Loucy (cell line): ENCODE measurements at regions not wholly inside any gene's neighbourhood (a gene's known extent, or its start where the extent isn't known, plus 50 kb on each side); places are given as distances from the start of the nearest gene placed in this dataset.

Source experiments
- H2AFZ ChIP-seq: fragments of 200-600 bp; sonication (generic); 2 replicates; pipeline ENCODE4 v1.6.0; 2016; ENCODE audit warnings: antibody characterized with exemption, mild to moderate bottlenecking, low read length, moderate library complexity
- H3F3A ChIP-seq: fragments of 200-600 bp; 2 replicates; pipeline ENCODE4 v1.6.0; 2016; ENCODE audit warnings: antibody characterized with exemption, low read depth, mild to moderate bottlenecking
- H3K27me3 ChIP-seq: fragments of 200-600 bp; sonication (generic); 2 replicates; pipeline ENCODE4 v1.6.1; 2014; ENCODE audit warnings: low read length, mild to moderate bottlenecking; ENCODE audit not compliant: insufficient read depth, poor library complexity, severe bottlenecking
- H3K36me3 ChIP-seq: fragments of 200-600 bp; sonication (generic); 2 replicates; pipeline ENCODE4 v1.6.1; 2016; ENCODE audit warnings: low read length; ENCODE audit not compliant: insufficient read depth
- H3K4me1 ChIP-seq: fragments of 200-600 bp; sonication (generic); 2 replicates; pipeline ENCODE4 v1.5.1; 2014; ENCODE audit warnings: low read length, mild to moderate bottlenecking; ENCODE audit not compliant: insufficient read depth, poor library complexity, severe bottlenecking
- H3K4me2 ChIP-seq: fragments of 200-600 bp; sonication (generic); 2 replicates; pipeline ENCODE4 v1.6.0; 2014; ENCODE audit warnings: antibody characterized with exemption, low read length, low read depth, mild to moderate bottlenecking; ENCODE audit not compliant: poor library complexity, severe bottlenecking
- H3K4me3 ChIP-seq: fragments of 200-600 bp; sonication (generic); 2 replicates; pipeline ENCODE4 v1.5.1; 2014; ENCODE audit warnings: low read length, mild to moderate bottlenecking, mixed read lengths; ENCODE audit not compliant: poor library complexity, severe bottlenecking
- H3K79me2 ChIP-seq: fragments of 200-600 bp; sonication (generic); 2 replicates; pipeline ENCODE4 v1.6.1; 2014; ENCODE audit warnings: low read length; ENCODE audit not compliant: insufficient read depth
- H3K9ac ChIP-seq: fragments of 200-600 bp; sonication (generic); 2 replicates; pipeline ENCODE4 v1.6.0; 2014; ENCODE audit warnings: mild to moderate bottlenecking, low read depth, low read length, moderate library complexity; ENCODE audit not compliant: poor library complexity, severe bottlenecking
- H3K9me2 ChIP-seq: fragments of 200-600 bp; sonication (generic); replicated peaks from 2 replicates; pipeline ENCODE4 v1.6.1; 2016; ENCODE audit warnings: low read depth, low read length, mixed read lengths
- H3K9me3 ChIP-seq: fragments of 200-600 bp; sonication (generic); 2 replicates; pipeline ENCODE4 v1.6.1; 2014; ENCODE audit warnings: mild to moderate bottlenecking, antibody characterized with exemption, low read length, low read depth; ENCODE audit not compliant: insufficient read depth
- H4K20me1 ChIP-seq: fragments of 200-600 bp; sonication (generic); 2 replicates; pipeline ENCODE4 v1.6.0; 2014; ENCODE audit warnings: antibody characterized with exemption, low read length, mild to moderate bottlenecking; ENCODE audit not compliant: insufficient read depth, poor library complexity, severe bottlenecking
- CTCF ChIP-seq: fragments of 200-600 bp; sonication (generic); conservative IDR thresholded peaks from 2 replicates; pipeline ENCODE4 v1.5.1; 2014; ENCODE audit warnings: mild to moderate bottlenecking, antibody characterized with exemption, low read length
- EZH2phosphoT487 ChIP-seq: fragments of 200-600 bp; IDR thresholded peaks from 2 replicates; pipeline ENCODE4 v1.6.1; 2018; ENCODE audit warnings: antibody characterized with exemption, mild to moderate bottlenecking, moderate library complexity, borderline replicate concordance

DNA sequence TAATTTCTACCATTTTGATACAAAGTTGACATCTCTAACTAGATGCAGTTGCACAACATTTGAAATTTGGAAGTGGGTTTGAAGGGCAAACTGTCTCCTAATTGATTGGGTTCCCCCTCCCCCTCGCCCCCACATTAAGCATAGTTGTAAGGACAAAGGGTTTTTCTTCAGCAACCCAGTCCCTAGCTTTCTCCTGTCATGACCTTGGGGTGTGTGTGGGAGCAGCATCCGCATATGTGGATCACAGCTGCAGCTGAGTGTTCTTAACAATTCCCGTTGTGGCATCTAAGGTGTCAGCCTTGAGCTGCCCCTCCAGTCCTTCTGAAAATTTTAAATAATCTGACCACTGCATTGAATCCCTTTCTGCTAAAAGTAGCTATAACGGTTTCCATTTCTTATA is 141.3 kb upstream of the CDH10 start:
- Histone ChIP-seq H3K4me2 (no peak overlapping the region), H3K9me2 (no peaks in the 10 kb centered on the region), H3F3A (no peaks in the 10 kb centered on the region), H4K20me1 (no peaks in the 10 kb centered on the region), H2AFZ (no peak overlapping the region), H3K4me1 (no peaks in the 10 kb centered on the region), H3K9ac (no peak overlapping the region), H3K9me3 (no peaks in the 10 kb centered on the region), H3K27me3 (no peaks in the 10 kb centered on the region), H3K36me3 (no peaks in the 10 kb centered on the region), H3K79me2 (no peaks in the 10 kb centered on the region), H3K4me3 (no peak overlapping the region)
- TF ChIP-seq CTCF (no peak), EZH2phosphoT487 (no peak)

DNA sequence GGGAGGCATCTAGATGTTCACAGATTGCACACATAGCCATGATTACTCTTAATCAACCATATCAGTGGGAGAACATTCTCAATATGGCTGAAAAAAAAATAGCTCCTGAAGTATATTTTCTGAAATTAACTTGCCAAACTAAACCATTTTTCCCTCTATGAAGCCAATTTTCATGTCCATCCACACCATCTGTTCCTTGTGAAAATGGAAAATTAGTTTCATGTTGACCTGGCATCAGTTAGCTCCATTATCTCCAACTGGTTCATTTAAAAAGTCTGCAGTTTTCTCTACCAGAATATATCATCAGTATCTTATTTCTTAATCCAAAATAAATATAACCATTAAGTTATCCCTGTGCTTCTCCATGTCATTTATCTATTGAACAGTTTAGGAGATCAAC is 138.8 kb upstream of the CDH10 start:
- Histone ChIP-seq H3K79me2 (no peaks in the 10 kb centered on the region), H3F3A (no peaks in the 10 kb centered on the region), H4K20me1 (no peaks in the 10 kb centered on the region), H3K4me1 (no peaks in the 10 kb centered on the region), H3K4me2 (no peak overlapping the region), H3K9me3 (no peaks in the 10 kb centered on the region), H3K27me3 (no peaks in the 10 kb centered on the region), H3K9ac (no peak overlapping the region), H3K36me3 (no peaks in the 10 kb centered on the region), H2AFZ (no peak overlapping the region), H3K4me3 (no peak overlapping the region), H3K9me2 (no peaks in the 10 kb centered on the region)
- no peak for TF ChIP-seq EZH2phosphoT487
- TF ChIP-seq CTCF, result no peak

DNA sequence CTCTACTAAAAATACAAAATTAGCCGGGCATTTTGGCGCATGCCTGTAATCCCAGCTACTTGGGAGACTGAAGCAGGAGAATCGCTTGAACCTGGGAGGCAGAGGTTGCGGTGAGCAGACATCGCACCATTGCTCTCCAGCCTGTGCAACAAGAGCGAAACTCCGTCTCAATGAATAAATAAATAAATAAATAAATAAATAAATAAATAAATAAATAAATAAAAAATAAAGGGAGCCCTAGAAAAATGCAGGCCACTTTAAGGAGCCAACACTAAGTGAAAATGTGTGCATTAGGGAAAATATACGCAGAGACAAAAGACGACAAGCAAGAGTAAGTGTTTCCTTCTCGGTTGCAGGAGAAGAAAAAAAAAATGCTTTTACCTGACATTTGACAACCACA is 132.6 kb upstream of the CDH10 start:
- no peaks in the 10 kb centered on the region for H3K4me1 ChIP-seq
- TF ChIP-seq EZH2phosphoT487, result no peak
- no peak for TF ChIP-seq CTCF
- H3K4me3 ChIP-seq, result no peak overlapping the region
- no peaks in the 10 kb centered on the region for H4K20me1 ChIP-seq
- no peak overlapping the region for H3K4me2 ChIP-seq
- H3K79me2 ChIP-seq, result no peaks in the 10 kb centered on the region
- no peaks in the 10 kb centered on the region for H3K36me3 ChIP-seq
- no peak overlapping the region for H2AFZ ChIP-seq
- H3K27me3 ChIP-seq, result no peaks in the 10 kb centered on the region
- no peaks in the 10 kb centered on the region for H3K9me3 ChIP-seq
- H3K9ac ChIP-seq, result no peak overlapping the region
- no peaks in the 10 kb centered on the region for H3K9me2 ChIP-seq
- H3F3A ChIP-seq, result no peaks in the 10 kb centered on the region
